Lower lobe of right lung (tissue), 2 donors: ENCODE measurements at regions not wholly inside any gene's neighbourhood (a gene's known extent, or its start where the extent isn't known, plus 50 kb on each side); places are given as distances from the start of the nearest gene placed in this dataset.
"Not testable (repeated sequence)": the region's sequence is repeated elsewhere in the genome, so short reads cannot be mapped to it uniquely, and the experiment has no call there.

Source experiments
- ATAC-seq, 2 donors: fragments of 200-7000 bp; cut with Tn5 transposase; one replicate each; pipeline ENCODE4 v1.9.1; 2020 to 2022; ENCODE audit warnings: mild to moderate bottlenecking in 2 of 2, moderate library complexity in 2 of 2
- DNase-seq: peaks from one replicate; pipeline ENCODE4 v3.0.0-alpha.2; 2020
- H3K27ac ChIP-seq: fragments of 200-600 bp; one replicate; pipeline ENCODE4 v1.8.0; 2022
- H3K27me3 ChIP-seq: fragments of 200-600 bp; one replicate; pipeline ENCODE4 v1.8.0; 2022; ENCODE audit warnings: low read depth
- H3K36me3 ChIP-seq: fragments of 200-600 bp; one replicate; pipeline ENCODE4 v1.8.0; 2022; ENCODE audit warnings: mild to moderate bottlenecking
- H3K4me1 ChIP-seq: fragments of 200-600 bp; one replicate; pipeline ENCODE4 v1.8.0; 2022
- H3K4me3 ChIP-seq: fragments of 200-600 bp; one replicate; pipeline ENCODE4 v1.8.0; 2022; ENCODE audit warnings: mild to moderate bottlenecking
- H3K9me3 ChIP-seq: fragments of 200-600 bp; one replicate; pipeline ENCODE4 v1.8.0; 2022
- intact Hi-C: fragments of 100-400 bp; cut with DNase I; formaldehyde crosslinking; loops from one replicate; pipeline ENCODE4 v1.11.0; 2022
- donor health status: DM: no; HTN: yes; CAD: no; lungs with severe emphysema.

DNA sequence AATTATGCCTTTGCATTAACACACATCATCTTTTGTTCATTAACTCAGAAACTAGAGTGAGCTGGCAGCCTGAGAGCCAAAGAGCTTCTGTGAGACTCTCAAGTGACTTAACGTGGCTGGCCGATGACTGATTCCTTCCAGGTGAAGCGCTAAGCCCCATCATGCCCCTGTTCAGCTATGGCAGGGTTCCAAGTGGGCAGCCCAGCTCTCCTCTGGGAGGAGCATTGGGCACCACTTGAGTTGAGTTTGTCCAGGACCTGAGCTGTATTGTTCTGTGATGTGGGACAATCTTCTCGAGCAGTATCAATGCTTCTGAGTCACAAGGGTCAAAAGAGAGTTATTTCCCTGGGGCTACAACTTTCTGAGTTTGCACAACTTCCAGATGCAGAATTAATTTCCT lies 53.3 kb upstream of the DPP6 start:
- ATAC-seq, H3K9me3 ChIP-seq, H3K27me3 ChIP-seq, H3K27ac ChIP-seq, DNase-seq, H3K4me3 ChIP-seq, H3K4me1 ChIP-seq, intact Hi-C loops, H3K36me3 ChIP-seq: not testable (repeated sequence)
